Inferior parietal cortex (tissue), 1 donor: ENCODE measurements at regions not wholly inside any gene's neighbourhood (a gene's known extent, or its start where the extent isn't known, plus 50 kb on each side); places are given as distances from the start of the nearest gene placed in this dataset.
"Not testable (repeated sequence)": the region's sequence is repeated elsewhere in the genome, so short reads cannot be mapped to it uniquely, and the experiment has no call there.

ENCODE experiments used
- DNase-seq: peaks from one replicate; pipeline ENCODE4 v3.0.0-alpha.2; 2016; ENCODE audit errors: extremely low spot score

DNA sequence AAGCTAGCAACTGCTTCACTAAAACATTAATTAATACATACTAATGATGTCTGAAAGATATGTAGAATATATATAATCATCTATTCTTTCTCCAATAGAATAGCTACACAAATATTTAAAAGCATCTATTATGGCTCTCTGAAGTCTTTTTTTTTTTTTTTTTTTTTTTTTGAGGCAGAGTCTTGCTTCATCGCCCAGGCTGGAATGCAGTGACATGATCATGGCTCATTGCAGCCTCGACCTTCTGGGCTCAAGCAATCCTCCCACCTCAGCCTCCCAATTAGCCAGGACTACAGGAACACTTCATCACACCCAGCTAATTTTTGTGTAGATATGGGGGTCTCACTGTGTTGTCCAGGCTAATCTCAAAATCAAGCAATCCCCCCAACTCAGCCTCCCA lies 120.4 kb upstream of the KYNU start:
- no peak for DNase-seq

DNA sequence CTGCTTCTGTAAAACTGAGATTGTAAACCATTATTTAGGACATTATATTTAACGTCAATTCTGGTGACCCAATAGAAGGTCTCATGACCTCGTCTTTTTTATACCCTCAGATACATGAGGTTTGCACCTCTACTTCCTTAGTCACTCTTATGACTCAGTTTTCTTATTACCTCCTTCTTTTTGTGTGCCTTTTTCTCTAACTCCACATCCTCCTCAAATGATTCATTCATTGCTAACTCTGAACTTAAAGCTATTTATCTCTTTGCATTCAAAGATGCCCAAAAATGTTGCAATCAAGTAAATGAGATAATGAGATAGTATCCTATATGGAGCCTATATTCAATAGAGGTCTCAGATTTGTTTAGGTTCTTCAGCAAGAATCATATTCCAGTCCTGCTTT lies 121.0 kb upstream of the KYNU start:
- DNase-seq, result peak; percentile 20

DNA sequence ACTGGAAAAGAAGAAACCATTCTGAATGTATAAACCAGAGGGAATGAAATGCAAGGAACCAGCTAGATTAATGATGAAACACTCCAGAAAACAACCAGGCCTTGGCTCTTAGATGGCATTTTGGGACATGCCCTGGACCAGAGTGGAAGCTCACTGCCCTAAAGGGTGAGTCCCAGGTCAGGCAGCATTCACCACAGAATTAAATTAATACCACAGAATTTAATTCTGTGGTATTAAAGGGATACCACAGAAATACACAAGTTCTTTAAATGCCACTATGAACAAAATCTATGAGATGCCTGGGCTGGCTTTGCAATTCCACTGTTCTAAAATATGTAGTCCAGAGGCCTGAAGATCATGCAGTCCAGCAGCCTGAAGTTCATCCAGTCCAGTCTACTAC lies 122.3 kb upstream of the KYNU start:
- DNase-seq, result no peak

DNA sequence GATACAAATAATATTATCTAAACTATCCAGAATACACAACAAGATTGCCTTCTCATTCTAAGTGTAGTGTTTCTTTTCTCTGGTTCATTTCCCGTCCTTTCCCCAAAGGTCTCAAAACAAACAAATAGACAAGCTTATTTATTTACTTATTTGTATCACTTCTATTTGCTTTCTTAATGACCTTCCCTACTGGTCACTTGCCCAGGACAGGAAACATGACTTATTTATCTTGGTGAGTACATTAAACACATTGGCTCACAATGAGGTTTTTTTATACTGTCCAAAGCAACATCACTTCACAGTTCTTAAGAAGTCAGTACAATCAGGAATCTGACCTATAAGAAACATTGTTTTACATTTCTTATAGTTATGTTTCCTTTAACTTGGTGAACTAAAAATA lies 123.3 kb upstream of the KYNU start:
- DNase-seq, result no peak

DNA sequence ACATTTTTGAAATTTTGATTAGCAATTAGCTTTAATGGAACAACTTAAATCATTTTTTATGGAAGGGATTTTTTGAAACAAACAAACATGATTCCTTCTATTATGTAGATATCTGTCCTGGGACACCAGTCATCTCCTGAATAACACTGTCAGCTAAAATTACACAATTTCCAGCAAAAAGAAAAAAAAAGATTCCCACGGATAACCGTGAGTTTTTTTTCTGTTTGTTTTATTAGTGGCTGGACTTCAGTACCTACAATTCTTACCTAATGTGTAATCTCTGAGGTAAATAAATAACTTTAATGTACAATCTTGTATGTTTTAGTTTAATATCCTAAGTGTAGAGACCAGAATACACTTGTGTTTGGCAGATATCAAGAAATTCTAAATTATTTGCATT lies 126.6 kb upstream of the KYNU start:
- no peak for DNase-seq

DNA sequence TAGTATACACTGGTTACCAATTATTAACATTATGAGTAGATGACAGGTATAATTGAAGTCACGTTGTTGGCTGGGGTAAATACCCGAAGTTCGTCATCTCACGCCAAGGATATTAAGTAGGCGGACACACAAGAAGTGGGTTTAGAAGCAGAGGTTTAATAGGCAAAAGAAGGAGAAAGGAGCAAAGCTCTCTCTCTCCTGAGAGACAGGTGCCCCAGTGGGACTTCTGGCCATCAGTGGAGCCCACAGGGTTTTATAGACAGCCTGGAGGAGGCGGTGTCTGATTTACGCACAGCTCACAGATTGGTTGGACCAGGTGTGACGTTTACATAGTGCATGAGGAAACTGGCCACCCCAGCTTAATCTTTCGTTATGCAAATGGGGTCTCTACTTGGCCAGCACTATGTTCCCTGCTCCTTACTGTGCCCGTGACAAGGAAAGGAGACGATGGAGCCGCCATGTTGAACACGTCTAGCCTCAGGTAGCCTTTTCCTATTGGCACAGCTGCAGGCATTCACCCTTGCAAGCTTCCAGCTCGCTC lies 128.8 kb upstream of the KYNU start:
- DNase-seq, result no peak

DNA sequence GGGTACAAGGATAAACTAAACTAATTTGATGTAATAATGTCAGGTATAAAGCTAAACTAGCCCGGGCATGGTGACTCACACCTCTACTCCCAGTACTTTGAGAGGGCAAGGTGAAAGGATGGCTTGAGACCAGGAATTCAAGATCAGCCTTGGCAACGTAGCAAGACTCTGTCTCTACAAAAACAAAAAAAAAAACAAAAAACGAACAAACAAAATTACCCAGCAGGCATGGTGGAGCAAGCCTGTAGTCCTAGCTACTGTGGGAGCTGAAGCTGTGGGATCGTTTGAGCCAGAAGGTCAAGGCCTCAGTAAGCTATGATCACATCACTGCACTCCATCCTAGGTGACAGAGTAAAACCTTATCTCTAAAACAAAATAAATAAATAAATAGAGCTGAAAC lies 131.8 kb upstream of the KYNU start:
- DNase-seq, result no peak

DNA sequence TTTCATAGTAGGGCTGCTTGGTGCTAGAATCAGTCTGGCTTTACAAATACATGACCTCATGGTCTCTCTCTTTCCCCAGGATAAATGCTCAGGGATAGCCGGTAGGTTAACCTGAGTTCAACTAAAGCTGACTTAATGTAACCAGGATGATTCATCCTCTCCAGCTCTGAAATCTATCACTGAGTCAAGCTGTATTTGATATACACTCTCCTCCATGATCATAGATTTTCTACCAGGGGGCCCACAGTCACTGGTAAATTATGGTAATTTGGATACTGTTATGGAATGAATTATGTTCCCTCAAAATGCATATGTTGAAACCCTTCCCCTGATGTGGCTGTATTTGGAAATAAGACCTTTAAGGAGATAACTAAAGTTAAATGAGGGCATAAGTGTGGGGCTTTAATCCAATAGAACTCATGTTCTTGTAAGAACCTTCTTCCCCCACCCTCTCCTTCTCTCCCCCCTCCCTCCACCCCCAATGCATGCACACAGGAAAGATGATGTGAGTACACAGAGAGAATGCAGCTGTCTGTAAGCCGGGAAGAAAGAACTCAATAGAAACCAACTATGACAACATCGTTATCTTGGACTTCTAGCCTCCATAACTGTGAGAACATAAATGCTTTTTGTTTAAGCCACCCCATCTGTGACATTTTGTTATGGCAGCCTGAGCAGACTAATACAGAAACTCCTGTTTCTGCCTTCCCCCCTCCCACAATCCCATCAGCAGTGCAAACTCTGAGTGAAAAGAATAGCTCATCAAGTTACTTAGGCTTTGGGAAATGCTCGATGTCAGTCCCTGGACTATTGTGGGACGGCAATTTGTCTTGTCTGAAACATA lies 134.9 kb upstream of the KYNU start:
- DNase-seq, result no peak

DNA sequence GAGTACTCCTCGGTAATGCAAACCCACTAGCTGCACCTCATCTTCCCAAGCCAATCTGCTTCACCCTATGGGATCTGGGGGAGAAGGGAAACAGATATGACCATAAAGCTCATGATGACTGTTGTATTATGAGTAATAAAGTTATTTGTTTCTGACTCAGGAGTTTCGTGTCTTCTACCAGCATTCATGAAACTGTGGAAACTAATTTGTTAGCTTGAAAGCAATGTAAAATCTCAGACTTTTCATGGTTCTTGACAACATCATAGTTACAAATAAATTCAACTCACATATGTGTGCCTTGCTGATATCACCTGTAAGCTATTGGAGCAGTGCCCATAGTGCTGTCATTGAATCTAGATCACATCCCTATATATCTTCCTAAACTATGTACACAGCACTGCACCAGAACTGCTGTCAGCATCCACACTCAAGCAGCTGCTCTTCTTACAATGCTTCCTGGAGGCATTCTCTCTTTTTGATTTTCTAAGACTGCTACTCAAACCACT lies 135.6 kb upstream of the KYNU start:
- no peak for DNase-seq

DNA sequence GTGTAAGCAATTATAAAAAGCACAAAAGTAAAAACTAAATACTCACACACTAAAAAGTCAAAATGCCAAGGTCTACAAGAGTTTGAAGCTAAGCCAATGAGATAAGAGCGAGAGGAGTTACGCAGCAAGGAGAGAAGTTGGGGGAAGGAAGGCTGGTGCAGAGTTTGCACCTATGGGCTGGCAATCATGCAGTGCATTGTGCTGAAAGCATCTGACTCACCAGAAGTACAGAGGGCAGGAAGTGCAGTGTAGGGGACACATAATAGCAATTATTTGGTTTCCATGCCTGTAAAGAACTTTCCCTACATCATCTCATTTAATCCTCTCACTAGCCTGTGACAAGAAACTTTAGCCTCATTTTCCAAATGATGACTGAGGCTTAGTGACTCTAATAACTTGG lies 142.7 kb upstream of the KYNU start:
- no peak for DNase-seq

DNA sequence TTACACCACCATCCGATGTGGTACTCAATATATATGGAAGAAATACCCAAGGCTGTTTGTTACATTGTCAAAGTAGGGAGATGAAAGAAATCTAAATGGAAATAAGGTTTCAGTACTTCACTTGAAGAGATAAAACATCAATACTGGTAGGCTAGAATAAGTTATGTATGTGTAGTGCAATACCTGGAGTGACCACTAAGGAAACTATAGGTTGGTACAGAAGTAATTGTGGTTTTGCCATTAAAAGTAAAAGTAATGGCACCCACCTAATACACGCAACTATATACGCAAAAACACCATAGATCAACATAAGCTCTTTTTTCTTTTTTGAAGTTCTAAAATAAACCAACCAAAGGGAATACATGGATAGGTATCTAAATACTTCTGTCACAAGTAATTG lies 143.2 kb upstream of the KYNU start:
- no peak for DNase-seq

DNA sequence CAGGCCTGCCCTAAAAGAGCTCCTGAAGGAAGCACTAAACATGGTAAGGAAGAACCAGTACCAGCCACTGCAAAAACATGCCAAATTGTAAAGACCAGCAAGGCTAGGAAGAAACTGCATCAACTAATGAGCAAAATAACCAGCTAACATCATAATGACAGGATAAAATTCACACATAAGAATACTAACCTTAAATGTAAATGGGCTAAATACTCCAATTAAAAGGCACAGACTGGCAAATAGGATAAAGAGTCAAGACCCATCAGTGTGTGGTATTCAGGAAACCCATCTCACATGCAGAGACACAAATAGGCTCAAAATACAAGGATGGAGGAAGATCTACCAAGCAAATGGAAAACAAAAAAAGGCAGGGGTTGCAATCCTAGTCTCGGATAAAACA lies 147.7 kb upstream of the KYNU start:
- DNase-seq, result not testable (repeated sequence)

DNA sequence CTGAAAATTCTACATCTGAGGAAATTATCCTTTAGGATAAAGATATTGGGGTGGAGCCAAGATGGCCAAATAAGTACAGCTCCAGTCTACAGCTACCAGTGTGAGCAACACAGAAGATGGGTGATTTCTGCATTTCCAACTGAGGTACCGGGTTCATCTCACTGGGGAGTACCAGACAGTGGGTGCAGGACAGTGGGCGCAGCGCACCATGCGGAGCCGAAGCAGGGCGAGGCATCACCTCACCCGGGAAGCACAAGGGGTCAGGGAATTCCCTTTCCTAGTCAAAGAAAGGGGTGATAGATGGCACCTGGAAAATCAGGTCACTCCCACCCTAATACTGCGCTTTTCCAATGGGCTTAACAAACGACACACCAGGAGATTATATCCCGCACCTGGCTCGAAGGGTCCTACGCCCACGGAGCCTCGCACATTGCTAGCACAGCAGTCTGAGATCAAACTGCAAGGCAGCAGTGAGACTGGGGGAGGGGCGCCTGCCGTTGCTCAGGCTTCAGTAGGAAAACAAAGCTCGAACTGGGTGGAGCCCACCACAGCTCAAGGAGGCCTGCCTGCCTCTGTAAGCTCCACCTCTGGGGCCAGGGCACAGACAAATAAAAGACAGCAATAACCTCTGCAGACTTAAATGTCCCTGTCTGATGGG lies 149.5 kb upstream of the KYNU start:
- not testable (repeated sequence) for DNase-seq

DNA sequence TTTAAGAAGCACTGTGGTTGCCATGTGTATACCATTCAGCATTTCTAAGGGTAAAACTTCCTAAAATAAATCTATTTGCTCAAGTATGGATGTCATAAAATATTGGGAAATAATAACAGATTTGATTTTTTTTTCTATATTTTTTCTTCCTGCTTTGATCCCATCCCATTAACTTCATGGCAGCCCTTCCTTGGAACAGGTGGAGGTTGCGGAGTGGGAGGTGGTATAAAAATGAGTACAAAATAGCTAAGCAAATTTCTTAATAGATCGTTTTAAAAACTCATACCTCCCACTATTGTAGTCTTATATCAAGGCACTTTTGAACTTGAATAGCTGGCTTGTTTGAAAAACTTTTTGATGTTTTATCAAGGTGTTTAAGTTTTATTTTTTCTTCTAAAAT lies 152.1 kb upstream of the KYNU start:
- no peak for DNase-seq

DNA sequence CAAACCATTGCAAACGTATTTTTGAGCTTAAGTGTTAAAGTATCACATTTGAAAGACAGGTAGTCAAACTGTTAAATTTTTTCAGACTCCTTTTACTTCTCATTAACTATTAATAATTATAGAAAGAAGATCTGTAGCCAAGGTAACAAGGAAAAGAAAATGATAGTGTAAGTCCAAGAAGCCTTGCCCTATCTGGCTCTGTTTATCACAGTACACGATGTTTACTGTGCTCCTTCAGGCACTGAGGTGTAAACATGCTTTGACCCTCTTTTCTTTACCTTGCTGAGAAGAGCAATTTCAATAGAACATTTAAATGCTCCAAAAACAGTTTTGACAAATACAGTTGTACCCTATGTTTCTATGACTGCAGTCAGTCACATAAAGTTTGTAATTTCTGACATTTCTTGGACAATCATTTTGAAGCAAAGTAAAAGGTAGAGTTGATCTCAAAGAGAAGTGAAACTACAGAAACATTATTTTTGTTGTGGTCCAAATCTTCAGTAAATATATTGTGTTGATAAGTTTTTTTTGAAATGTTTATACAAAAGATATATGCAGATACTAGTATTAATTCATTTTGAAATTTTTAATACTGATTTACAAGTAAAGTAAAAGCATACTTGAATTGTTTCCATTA lies 152.6 kb upstream of the KYNU start:
- no peak for DNase-seq

DNA sequence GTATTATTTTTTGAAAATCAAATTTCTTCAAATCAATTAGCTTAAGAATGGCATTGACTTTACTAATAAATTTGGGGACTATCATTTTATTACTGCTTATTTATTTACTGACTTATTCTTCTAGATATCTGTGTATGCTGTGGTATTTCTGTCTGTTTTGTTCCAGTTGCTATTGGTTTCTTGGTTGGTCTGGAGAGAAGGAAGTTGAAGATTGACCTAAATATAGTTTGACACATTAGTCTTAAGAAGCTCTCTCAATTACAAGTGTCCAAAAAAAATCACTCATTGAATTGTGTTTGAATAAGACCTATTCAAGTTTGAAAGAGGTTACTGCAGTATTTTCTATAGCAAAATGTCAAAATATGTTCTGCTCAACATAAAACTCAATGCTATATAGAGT lies 153.3 kb upstream of the KYNU start:
- DNase-seq, result no peak

DNA sequence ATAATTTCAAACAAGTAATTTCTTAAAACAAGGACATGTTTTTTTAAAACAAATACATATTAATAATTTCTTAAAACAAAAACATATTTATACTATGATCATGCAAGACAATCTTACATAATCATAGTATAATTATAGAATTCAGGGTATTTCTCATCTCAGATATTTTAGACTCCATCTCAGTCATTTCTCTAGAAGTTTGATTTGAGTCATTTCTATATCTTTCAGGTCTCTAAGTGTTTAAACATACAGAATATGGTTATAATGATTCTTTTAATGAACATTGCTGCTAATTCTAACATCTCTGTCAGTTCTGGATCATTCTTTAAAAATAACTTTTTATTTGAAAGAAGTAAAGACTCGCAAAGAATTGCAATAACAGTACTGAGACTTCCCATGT lies 154.2 kb upstream of the KYNU start:
- no peak for DNase-seq

DNA sequence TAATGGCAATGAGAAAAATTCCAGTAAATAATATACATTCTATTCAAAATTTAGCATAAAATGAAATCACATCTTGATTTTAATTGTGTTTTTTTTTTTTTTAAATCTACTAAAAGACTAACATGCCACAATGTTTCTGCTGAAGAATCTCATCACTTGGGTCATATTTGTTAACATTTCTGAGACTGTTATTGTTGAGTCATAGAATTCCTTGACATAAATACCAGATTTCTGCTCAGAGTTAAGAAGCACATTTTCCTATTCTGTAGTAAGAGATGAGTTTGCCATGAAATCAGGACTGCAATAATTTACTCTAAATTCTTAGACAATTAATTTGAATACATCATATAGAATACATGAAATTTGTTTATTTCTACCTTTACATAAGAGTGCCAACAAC lies 154.9 kb upstream of the KYNU start:
- no peak for DNase-seq

DNA sequence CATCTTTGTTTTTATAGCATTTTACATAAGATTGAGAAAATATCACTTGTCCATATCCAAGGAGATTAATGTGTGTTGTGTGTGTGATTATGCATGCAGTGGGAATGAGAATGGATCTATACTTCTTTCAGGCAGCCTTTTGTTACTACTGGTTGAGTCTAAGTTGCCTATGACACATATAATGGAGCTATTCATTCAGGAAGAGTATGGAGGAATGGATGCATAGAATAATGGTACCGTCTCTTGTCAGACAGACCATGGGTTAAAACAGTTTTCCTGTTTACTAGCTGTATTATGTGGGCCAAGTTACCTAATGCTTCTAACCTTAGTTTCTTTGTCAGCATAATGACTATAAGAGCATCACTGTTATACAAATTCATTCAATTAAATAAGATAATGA lies 155.4 kb upstream of the KYNU start:
- no peak for DNase-seq

DNA sequence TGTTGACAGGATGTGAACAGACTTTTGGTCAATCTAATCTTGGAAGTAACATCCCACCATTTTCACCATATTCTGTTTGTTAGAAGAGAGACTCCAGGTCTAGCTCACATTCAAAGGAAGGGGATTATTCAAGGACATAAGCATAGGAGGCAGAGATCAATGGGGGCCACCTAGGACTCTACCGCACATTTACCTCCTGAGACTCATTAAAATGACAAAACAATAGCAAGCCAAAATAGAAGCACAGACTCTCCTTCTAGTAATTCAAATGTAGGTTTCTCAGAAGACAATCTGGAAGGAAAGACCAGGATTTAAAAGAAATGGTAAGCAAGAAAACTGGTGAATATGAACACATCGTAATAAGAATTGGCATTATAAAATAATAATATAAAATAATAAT lies 156.4 kb upstream of the KYNU start:
- no peak for DNase-seq

DNA sequence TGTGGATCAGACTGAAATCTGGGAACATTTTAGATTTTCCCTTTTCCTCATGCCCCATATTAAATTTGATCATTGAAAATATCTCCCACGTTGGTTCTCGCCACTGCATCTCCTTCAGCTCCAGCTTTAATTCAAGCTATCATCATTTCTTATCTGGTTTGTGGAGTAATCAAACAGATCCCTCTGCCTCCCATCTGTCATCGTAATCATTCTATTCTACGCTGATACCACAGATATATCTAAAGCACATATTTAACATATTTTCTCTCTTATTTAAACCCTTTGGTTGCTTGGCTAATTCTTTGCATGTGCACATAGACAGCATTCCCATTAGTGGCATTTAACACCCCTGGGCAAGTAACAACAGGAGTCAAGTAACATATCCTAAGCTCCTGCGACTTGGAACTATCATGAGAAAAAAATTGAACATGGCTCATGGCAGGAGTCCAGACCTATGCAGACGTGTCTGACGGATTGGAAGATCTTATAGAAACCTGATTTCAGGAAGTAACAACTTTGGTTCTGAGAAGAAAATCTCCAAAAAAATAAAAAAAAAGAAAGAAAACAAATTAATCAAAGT lies 158.8 kb upstream of the KYNU start:
- DNase-seq, result no peak
